Common myeloid progenitor, CD34-positive (primary cell): ENCODE measurements at regions not wholly inside any gene's neighbourhood (a gene's known extent, or its start where the extent isn't known, plus 50 kb on each side); places are given as distances from the start of the nearest gene placed in this dataset.

Source experiments
- CTCF ChIA-PET: fragments of 350-600 bp; sonication (Branson Sonifier 250); formaldehyde crosslinking; loops from one replicate; lab custom pipeline; 2021; ENCODE audit warnings: antibody characterized with exemption; lab: Charles Lee
- POLR2A ChIA-PET: fragments of 350-600 bp; sonication (Branson Sonifier 250); formaldehyde crosslinking; loops from one replicate; lab custom pipeline; 2021; ENCODE audit warnings: antibody characterized with exemption; lab: Charles Lee
- DNase-seq, 3 donors: peaks; one replicate each; pipeline versions ENCODE4 v3.0.0 to v3.0.0-alpha.2; 2013
- H3K27ac ChIP-seq, 2 experiments: 1 replicate in 1 of 2; 2 replicates in 1 of 2; pipeline ENCODE4 v1.7.0; 2013; ENCODE audit warnings: inconsistent platforms in 2 of 2, low read length in 2 of 2, mild to moderate bottlenecking in 2 of 2, low read depth in 1 of 2, moderate library complexity in 1 of 2; ENCODE audit not compliant: severe bottlenecking in 2 of 2, insufficient read depth in 1 of 2, poor library complexity in 1 of 2
- H3K27me3 ChIP-seq, 5 experiments: replicated peaks in 2 of 5; 1 replicate in 3 of 5; 2 replicates in 2 of 5; pipeline versions ENCODE4 v1.6.1 to v1.7.0; 2013; ENCODE audit warnings: low read length in 4 of 5, mild to moderate bottlenecking in 2 of 5, moderate library complexity in 2 of 5, inconsistent platforms in 1 of 5; ENCODE audit not compliant: insufficient read depth in 5 of 5, control insufficient read depth in 4 of 5
- H3K36me3 ChIP-seq, 4 experiments: 1 replicate in 2 of 4; 2 replicates in 2 of 4; pipeline versions ENCODE4 v1.6.1 to v1.7.0; 2013; ENCODE audit warnings: low read length in 3 of 4, control low read depth in 1 of 4, mild to moderate bottlenecking in 1 of 4; ENCODE audit not compliant: control insufficient read depth in 4 of 4, insufficient read depth in 4 of 4
- H3K4me1 ChIP-seq, 4 experiments: 1 replicate in 3 of 4; 2 replicates in 1 of 4; pipeline versions ENCODE4 v1.6.1 to v1.7.1; 2013; ENCODE audit warnings: low read length in 3 of 4, mild to moderate bottlenecking in 3 of 4, control low read depth in 1 of 4, inconsistent platforms in 1 of 4, moderate library complexity in 1 of 4; ENCODE audit not compliant: control insufficient read depth in 4 of 4, insufficient read depth in 4 of 4; ENCODE audit errors: control extremely low read depth in 1 of 4
- H3K4me3 ChIP-seq, 7 experiments: 1 replicate in 4 of 7; 2 replicates in 3 of 7; pipeline versions ENCODE4 v1.5.1 to v1.7.0; 2013; ENCODE audit warnings: mild to moderate bottlenecking in 7 of 7, low read length in 6 of 7, moderate library complexity in 6 of 7, inconsistent platforms in 2 of 7, low read depth in 2 of 7, control low read depth in 1 of 7; ENCODE audit not compliant: insufficient read depth in 4 of 7, control insufficient read depth in 1 of 7; ENCODE audit errors: extremely low read depth in 1 of 7
- H3K9me3 ChIP-seq, 5 experiments: 1 replicate in 4 of 5; 2 replicates in 1 of 5; pipeline versions ENCODE4 v1.6.1 to v1.7.1; 2013; ENCODE audit warnings: low read length in 4 of 5, mild to moderate bottlenecking in 2 of 5, inconsistent platforms in 1 of 5, low read depth in 1 of 5, moderate library complexity in 1 of 5; ENCODE audit not compliant: control insufficient read depth in 4 of 5, insufficient read depth in 2 of 5; ENCODE audit errors: control extremely low read depth in 1 of 5
- WGBS: methylation state at CpG from one replicate; pipeline ENCODE4 v1.1.5; 2013; ENCODE audit not compliant: insufficient coverage; 5-methylcytosine and 5-hydroxymethylcytosine counted together

- POLR2A ChIA-PET: no interaction called here
- DNase-seq: no peak
- Histone ChIP-seq H3K27me3 (peaks cover 0 to 66% (median 20%) of the 10 kb centered on the region in 5 experiments), H3K4me3 (no peak overlapping the region), H3K4me1 (peaks cover 0 to 14% (median 11%) of the 10 kb centered on the region in 4 experiments), H3K27ac (no peak overlapping the region), H3K36me3 (no peaks in the 10 kb centered on the region), H3K9me3 (no peaks in the 10 kb centered on the region)
- WGBS: 94% methylated on average over 5 of the region's 6 CpGs
- CTCF ChIA-PET: interaction anchor here (0.6 to 1.0 kb wide), 2 partner anchors 13 to 282 kb away, joined by 3 read pairs; no protein-coding TSS in a partner anchor
These were observed 321.5 kb upstream of the ZNF32 start for GRCh38 chr10:43970018-43970698.

GRCh38 chr10:43969506-43969905 is 320.8 kb upstream of the ZNF32 start:
- no peaks in the 10 kb centered on the region for H3K9me3 ChIP-seq
- H3K27me3 ChIP-seq: peaks cover 0 to 62% (median 20%) of the 10 kb centered on the region in 5 experiments
- ChIA-PET CTCF (interaction anchor here (0.7 to 1.0 kb wide), 2 partner anchors 12 to 281 kb away, joined by 3 to 4 read pairs; no protein-coding TSS in a partner anchor), POLR2A (no interaction called here)
- no peak for DNase-seq
- no peaks in the 10 kb centered on the region for H3K36me3 ChIP-seq
- peaks cover 0 to 18% (median 16%) of the 10 kb centered on the region in 4 experiments for H3K4me1 ChIP-seq
- no peak overlapping the region for H3K4me3 ChIP-seq
- no peak overlapping the region for H3K27ac ChIP-seq
- WGBS: 97% methylated on average over 9 of the region's 9 CpGs

- Histone ChIP-seq H3K4me3 (no peak overlapping the region), H3K27me3 (peaks cover 0 to 64% (median 20%) of the 10 kb centered on the region in 5 experiments), H3K27ac (no peak overlapping the region), H3K36me3 (no peaks in the 10 kb centered on the region), H3K4me1 (peaks cover 0 to 23% (median 19%) of the 10 kb centered on the region in 4 experiments), H3K9me3 (no peaks in the 10 kb centered on the region)
- ChIA-PET POLR2A (no interaction called here), CTCF (interaction anchor here (0.7 kb wide), 1 partner anchor 280 kb away, joined by 4 read pairs; no protein-coding TSS in a partner anchor)
- no peak for DNase-seq
- 88% methylated on average over 14 of the region's 14 CpGs for WGBS
These were observed 320.3 kb upstream of the ZNF32 start for GRCh38 chr10:43968961-43969360.

GRCh38 chr10:43968076-43968475 is 319.4 kb upstream of the ZNF32 start:
- Histone ChIP-seq H3K27me3 (peaks cover 0 to 66% (median 22%) of the 10 kb centered on the region in 5 experiments), H3K4me1 (peaks cover 0 to 27% (median 20%) of the 10 kb centered on the region in 4 experiments), H3K9me3 (no peaks in the 10 kb centered on the region), H3K4me3 (no peak overlapping the region), H3K36me3 (no peaks in the 10 kb centered on the region), H3K27ac (no peak overlapping the region)
- ChIA-PET CTCF (interaction anchor here (0.6 kb wide), 1 partner anchor 285 kb away, joined by 3 read pairs; no protein-coding TSS in a partner anchor), POLR2A (no interaction called here)
- no CpG with 5 or more reads among the region's 1 CpG for WGBS
- DNase-seq: peak in 2 of 3 donors; percentile 16 to 17

DNA sequence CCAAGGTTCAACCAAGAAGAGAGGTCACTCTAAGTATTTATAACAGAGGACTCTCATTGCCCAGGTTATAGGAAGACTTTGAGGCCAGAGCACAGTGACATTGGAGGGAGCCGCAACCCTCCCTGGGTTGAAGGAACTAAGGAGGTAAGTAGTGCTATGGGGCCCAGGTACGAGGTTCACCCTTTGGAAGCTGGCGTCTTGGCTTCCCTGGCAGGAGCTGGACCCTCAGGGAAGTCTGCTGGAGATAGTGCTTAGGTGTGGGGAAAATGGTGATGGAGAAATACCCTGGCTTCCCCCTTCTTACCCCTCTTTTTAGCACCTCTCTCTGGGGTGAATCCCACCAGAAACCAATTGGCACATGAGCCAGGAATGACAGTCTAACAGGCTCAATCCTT is 317.9 kb upstream of the ZNF32 start:
- H3K4me1 ChIP-seq: peaks cover 0 to 27% (median 20%) of the 10 kb centered on the region in 4 experiments
- WGBS: 86% methylated on average over 1 of the region's 3 CpGs
- POLR2A ChIA-PET: no interaction called here

GRCh38 chr10:43965918-43966570 is 317.4 kb upstream of the ZNF32 start:
- no peak for DNase-seq
- H3K27ac ChIP-seq: no peak overlapping the region
- H3K27me3 ChIP-seq: peaks cover 0 to 80% (median 27%) of the 10 kb centered on the region in 5 experiments
- no peak overlapping the region for H3K4me3 ChIP-seq
- 100% methylated on average over 4 of the region's 7 CpGs for WGBS
- H3K4me1 ChIP-seq: peaks cover 0 to 27% (median 20%) of the 10 kb centered on the region in 4 experiments
- H3K36me3 ChIP-seq: no peaks in the 10 kb centered on the region
- ChIA-PET CTCF (no interaction called here), POLR2A (no interaction called here)
- no peaks in the 10 kb centered on the region for H3K9me3 ChIP-seq

More for the DNA sequence above, 317.9 kb upstream of the ZNF32 start:
- Histone ChIP-seq H3K27me3 (peaks cover 0 to 79% (median 26%) of the 10 kb centered on the region in 5 experiments), H3K4me3 (no peak overlapping the region), H3K9me3 (no peaks in the 10 kb centered on the region), H3K27ac (no peak overlapping the region), H3K36me3 (no peaks in the 10 kb centered on the region)
- no peak for DNase-seq
- CTCF ChIA-PET: no interaction called here
